Activated CD4-positive, CD25-positive, alpha-beta regulatory T cell treated with anti-CD3 and anti-CD28 coated beads, Interleukin-2, amount 50 U/mL, for 16 hours (primary cell): ENCODE measurements at regions not wholly inside any gene's neighbourhood (a gene's known extent, or its start where the extent isn't known, plus 50 kb on each side); places are given as distances from the start of the nearest gene placed in this dataset.

ENCODE experiments used
- DNase-seq: peaks from one replicate; pipeline ENCODE4 v3.0.0-alpha.2; 2020; ENCODE audit warnings: low read depth, low spot score

DNA sequence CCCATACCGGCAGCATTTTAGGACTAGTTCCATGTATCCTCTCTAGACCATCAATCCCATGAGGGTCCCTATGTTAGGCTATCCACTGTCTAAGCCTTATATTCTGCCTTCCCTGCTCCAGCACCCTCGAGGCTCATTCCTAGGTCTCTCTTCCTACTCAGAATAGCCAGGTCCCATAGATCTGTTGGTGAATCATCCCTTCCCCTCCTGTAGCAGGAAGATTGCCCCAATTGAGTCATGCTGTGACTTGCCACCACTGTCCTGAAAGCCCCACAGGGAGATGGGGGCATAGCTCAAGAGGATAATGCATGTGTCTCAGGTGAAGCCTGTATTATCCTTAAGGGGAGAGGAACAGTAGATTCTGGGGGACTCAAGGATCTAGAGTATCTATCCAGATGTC is 143.1 kb upstream of the MOCS1 start:
- DNase-seq = no peak

DNA sequence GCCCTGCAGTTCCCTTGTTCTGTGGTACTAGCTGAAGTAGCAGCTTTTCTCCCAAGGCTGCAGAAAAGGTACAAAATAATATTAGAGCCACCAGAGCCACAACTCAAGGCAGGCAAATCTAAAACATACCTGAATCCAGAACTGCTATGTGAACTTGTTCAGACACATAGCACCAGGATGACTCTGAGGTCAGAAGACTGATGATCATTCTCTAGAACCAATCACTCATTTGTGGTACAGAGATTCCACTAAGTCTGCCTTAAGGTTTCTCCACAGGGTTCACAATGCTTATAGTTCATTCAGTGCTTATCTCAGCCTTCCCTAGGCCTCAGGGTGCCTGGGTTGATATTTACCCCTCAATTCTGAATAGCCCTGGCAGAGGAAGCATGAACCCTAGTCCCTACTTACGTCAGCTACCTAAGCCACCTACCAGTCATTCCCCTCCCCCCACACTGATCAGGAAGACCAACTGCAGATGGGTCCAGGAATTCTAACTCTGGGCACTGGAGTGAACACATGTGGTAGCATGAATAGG is 140.9 kb upstream of the MOCS1 start:
- DNase-seq = no peak

DNA sequence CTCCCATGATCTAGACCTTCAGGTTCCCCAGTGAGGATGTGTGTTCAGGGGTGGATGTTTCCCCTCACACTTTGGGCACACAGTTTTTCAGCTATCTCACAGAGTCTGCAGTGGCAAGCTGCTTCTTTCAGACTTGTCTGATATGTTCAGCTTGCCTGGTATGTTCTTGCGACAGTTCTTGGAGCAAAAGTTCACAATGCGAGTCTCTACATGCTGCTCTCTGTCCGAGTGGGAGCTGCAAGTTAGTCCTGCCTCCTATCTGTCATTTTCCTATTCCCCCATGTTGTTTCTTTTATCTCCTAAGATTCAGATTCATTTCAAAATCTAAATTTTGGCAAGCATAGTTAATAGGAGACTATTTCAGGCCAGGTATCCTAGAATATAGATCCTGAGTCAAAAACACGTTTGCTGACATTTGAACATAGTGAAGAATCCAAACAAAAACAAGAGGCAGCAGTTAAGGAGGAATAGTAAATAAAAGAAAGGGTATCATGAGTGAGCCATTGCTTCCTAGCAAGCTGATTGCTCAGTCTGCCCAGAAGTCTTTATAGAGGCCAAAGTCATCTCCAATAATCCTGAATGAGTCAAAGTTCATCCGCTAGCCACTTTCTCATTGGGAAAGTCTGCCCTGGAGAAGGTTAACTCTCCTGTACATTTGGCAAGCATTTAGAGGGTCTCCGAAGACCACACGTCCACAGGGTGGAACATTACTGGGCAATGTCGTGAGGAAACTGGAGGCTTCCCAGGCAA is 140.2 kb upstream of the MOCS1 start:
- DNase-seq = no peak

DNA sequence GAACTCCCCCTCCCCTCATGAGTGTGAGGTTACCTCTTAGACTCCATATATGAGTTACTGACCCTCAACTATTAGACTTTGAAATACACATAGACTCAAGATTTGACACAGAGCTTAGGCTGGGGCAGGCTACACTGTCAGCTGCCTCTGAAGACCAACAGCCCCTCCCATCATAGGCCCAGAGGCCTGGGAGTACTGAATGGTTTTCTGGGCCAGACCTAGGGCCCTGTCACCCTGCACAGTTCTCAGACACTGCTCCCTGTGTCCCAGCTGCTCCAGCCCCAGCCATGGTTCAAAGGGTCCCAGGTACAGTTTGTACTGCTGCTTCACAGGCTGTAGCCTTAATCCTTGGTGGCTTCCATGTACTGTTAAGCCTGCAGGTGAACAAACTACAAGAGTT is 132.1 kb upstream of the MOCS1 start:
- no peak for DNase-seq

DNA sequence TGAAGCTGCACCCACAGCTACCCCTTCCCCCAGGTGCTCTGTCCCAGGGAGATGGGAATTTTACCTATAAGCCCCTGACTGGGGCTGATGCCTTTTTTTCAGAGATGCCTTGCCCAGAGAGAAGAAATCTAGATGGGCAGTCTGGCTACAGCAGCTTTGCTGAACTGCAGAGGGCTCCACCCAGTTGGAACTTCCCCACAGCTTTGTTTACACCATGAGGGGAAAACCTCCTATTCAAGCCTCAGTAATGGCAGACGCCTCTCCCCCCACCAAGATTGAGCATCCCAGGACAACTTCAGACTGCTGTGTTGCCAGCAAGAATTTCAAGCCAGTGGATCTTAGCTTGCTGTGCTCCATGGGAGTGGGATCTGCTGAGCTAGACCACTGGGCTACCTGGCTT is 122.6 kb upstream of the MOCS1 start:
- DNase-seq = no peak

DNA sequence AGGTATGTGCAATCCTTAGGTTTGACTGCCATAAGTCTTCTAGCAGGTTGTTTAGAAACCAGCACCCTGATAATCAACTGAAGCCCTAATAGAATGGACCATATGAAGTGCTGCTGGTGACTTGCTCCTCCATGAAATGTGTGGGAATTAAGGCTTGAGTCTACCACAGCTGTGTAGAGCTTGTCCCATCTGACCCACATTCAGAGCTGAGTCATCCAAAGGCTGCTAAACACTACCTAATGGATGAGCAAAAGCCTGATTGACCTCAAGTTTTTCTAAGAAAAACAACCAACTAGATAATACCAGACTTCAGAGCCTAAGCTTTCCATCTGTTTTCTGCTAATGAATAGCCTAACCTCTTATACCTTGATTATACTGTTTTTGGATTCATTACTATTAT is 120.3 kb upstream of the MOCS1 start:
- DNase-seq = no peak

DNA sequence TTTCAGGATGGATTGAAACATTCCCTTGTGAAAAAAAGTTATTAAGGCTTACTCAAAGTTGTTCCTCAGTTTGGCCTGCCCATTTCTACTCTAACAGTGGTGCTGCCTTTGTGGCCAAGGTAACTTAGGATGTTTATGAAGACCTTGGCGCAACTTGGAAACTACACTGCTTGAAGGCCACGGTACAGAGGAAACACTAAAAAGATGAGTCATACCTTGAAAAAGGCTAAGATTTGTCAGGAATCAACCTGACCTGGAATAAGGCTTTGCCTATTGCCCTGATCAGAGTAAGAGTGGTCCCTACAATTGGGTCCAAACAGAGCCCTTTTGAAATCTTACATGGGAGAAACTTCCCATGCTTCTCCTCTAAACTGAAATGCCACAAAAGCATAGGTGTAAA is 119.9 kb upstream of the MOCS1 start:
- no peak for DNase-seq

DNA sequence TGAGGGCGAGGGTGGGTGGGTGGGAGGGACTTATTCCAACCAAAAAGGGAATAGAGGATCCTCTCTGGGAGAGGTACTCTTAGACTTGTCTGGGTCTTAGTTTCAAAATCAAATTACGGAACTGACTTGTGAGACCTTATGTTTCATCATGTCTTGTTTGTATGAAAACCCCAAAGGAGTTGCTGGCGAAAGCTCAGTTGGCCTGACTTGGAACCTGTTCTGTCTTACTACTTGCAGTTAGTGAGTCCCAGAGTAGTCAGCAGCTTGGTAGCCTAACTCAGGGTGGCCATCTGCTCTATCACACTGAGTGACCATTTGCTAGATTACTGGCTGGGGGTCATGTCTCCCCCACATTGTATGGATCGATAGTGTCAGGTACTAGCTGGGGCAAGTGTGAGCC is 114.9 kb upstream of the MOCS1 start:
- no peak for DNase-seq

DNA sequence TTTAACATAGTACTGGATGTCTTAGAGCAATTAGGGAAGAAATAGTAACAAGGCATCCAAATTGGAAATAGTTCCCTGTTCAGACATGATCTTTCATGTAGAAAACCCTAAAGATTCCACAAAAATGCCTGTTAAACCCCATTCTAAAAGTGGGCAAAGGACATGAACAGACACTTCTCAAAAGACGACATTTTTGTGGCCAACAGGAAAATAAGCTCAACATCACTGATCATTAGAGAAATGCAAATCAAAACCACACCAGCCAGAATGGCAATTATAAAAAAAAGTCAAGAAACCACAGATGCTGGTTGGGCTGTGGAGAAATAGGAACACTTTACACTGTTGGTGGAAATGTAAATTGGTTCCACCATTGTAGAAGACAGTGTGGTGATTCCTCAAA is 109.9 kb upstream of the MOCS1 start:
- no peak for DNase-seq

DNA sequence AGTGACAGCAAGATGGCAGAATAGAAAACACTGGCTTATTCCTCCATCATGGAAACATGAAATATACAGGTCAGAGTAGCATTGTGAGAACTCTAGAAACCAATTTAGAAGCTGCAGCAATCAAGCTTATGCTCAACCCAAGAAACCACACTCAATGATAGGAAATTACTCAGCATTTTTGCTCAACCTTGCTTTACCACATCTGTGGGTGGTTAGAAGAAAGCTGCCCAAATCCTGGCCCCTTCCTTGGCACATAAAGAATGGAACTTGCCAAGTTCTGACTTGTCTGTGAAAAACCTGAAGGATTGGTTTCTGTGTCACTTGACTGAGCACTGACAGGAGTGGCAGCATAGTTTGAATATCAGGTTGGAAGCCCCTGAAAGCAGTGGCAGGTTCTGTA is 108.0 kb upstream of the MOCS1 start:
- no peak for DNase-seq

DNA sequence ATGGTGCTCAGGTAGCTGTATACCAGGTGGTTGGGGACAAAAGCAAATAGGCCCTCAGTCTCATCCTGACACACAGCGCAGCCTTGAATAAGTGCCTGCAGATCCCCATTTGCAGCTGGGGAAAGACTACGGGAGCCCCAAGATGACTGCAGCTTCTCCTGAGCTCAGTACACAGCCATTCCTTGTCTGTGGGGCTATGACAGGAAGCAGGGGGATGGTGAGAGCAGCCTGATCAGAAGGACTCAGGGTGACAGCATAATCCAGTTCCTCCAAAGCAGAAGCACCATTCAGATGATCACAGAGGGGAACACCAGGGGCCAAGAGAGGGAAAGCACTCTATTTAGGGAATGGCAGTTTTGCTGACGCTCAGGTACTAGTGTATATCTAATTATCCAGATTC is 104.8 kb upstream of the MOCS1 start:
- no peak for DNase-seq

DNA sequence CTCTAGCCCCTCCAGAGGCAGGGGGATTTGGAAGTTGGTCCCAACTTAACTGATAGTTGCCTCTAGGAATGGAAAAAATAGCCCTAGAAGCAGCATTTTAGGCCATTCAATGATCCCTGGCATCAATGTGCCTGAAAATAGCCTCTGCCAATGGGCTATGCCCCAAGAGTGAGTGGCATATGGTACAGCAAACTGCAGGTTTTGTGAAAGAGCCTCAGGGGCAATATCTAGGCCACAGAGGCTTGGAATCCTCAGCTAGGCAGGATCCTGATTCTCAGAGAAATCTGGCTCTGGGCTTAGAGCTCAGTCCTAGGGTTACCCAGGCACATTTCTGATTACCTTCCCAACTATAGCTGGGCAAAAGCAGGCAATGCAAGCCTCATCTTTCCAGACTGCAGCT is 104.4 kb upstream of the MOCS1 start:
- DNase-seq = no peak

DNA sequence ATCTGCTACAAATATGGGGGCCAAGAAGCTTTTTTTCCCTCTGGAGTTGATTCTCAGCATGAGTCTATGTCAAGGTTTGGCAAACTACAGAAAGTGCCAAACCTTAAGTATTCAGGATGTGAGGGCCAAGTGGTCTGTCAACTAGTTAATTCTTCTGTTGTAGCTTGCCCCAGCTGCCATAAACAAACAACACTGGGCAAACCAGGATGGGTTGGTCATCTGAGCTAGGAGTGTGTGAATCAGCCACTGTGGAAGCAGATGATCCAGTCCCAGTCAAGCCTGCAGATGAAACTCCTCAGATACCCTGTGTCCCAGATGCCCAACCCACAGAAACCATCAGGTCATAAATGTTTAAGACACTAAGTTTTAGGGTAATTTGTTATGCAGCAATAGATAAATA is 103.0 kb upstream of the MOCS1 start:
- DNase-seq = no peak

DNA sequence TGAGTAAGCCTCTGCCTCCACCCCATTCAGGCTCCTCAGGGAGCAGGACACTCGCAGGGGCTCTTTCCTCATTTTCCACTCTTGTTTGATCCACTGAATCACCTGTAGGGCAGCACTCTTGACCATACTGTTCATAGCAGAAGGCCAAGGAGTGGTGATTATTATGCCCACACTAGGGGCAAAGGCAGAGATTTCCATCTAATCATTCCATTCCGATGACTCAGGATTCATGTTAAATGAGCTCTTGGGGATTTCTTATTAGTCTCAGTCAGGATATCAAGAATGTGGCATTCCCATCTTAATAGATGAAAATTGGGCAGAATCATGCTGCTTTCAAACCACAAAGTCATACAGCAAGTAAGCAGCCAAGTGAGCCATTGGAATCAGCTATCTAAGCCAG is 101.9 kb upstream of the MOCS1 start:
- DNase-seq = no peak

DNA sequence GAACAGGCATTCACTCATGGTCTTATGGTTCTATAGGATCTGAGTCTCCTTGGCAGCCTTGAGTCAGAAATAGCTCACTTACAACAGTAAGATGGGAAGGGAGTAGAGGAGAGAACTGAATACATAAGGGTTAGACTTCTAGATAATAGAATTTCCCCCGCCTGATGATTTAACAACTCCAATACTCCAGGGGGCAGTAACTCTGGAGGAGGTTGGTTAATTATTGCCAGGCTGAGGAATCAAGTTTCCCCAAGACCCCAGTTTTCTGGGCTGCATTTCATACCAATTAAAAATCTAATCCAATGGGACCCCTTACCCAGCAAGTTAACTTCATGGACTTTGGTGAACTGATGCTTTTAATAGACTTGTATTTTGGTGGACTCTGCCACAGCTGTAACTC is 94.2 kb upstream of the MOCS1 start:
- DNase-seq = no peak

DNA sequence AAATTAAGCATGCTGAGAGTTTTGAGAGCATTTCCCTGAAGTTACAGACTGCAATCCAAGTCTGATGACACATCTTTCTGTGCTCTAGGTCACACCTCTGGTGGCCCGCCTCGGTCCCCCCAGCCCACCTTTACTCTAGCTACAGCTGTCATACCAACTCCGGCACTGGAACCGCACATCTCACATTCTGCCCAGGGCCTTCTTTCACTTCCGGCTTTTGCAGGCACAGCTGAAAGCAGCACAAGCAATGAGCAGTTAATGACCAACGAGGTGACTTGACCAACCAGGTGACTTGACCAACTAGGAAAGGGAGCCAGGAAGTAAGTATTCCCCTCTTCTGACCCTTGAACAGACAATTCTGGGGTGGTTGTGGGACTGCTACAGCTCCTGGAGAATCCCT is 88.6 kb upstream of the MOCS1 start:
- no peak for DNase-seq

DNA sequence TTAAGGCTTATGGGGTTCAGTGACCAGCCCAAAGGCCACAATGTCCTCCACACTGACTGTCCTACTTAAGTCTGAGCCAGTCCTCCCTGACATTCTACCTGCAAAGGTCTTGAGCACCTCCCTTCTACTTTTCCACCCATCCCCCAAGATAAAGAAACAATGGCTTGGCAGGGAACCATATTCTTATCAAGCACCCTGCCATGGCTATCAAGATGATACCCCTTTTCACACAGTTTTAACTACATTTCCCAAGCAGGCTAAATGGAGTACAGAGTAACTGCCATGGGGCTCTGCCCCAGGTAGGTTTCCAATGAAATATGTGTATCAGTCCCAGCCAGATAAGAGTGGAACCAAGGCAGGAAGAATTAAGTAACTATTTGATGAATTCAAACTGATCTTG is 85.9 kb upstream of the MOCS1 start:
- DNase-seq = no peak

DNA sequence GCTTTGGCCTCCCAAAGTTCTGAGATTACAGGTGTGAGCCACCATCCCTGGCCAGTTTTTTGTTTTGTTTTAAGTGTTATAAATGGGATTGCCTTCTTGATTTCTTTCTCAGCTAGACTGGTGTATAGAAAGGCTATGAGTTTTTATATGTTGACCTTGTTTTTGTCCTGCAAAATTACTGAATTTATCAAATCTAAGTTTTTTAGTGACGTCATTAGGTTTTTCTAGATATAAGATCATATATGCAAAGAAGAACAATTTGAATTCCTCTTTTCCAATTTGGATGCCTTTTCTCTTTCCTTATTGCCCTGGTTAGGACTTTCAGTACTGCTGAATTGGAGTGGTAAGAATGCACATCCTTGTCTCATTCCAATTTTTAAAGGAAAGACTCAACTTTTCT is 81.3 kb upstream of the MOCS1 start:
- DNase-seq = no peak

DNA sequence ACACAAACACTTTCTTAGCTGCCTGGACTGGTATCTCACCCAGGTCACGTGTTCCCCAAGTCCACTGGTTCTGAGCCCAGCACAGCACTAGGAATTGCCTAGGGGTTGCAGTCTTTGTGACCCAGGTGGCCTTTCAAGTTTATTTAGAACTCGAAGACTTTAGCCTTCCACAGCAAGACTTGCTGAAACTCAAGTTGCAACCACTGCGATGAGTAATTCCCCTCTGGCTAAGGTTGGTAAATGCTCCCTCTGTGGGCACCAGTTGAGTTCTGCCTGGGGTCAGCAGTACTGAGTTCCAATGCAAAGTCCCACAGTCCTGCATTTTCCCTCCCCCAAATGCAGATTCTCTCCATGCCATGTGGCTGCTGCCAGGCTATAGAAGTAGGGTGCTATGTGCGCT is 77.6 kb upstream of the MOCS1 start:
- DNase-seq = no peak

DNA sequence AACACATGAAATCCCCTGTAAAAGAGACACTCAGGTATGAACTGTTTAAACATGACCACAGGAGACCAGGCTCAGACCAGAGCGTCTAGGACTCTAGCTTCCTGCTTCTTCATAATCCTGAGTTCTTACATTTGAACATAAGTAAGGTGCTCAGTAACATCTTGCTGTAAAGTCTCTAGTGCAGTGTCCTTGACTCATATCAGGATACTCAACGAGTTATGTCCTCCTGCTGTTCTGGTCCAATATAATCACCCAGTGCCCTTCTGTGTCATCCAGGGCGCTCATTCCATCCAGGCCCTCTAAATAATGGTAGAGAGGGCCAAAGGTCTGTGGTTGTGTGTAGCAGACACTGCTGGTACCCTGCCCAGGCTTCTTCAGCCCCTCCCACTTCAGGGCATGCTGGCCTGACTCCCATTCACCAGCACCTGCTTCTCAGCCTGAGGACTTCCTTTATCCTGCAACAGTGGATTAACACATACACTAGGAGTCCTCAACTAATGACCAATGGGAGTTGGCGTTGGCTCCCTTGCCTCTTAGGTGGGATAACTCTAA is 66.8 kb upstream of the MOCS1 start:
- no peak for DNase-seq

DNA sequence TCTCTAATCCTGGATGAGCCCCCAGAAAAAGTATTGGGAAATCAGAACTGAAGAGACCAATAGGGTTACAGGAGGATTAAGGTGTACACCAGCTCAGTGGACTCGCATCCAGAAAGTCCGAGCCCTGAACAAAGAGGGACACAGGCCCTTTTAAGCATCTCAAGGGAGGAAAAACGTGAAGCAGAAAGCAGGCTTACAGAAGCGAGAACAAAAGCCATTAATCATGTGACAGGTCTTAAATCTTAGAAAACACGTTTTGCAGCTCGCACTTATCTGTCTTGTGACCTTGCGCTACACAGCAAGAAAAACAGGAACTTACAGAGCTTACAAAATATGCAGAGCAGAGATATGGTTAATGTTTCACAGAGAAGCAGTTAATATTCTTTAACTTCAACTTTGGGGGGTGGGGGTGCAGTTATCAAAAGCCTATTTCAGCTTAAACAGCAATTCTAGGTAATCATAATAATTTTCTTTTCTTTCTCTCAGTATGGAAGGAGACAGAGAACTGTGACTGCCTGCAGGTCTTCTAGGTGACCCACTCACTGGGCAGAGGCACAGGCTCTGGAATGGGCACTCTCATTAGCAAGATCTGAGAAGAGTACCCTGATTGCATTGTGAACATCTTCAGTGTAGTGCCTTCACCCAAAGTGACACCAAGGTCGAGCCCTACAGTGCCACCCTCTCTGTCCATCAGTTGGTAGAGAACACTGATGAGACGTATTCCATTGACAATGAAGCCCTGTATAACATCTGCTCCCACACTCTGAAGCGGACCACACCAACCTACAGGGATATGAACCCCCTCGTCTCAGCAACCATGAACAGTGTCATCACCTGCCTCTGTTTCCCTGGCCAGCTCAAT is 65.0 kb upstream of the MOCS1 start:
- DNase-seq = no peak

DNA sequence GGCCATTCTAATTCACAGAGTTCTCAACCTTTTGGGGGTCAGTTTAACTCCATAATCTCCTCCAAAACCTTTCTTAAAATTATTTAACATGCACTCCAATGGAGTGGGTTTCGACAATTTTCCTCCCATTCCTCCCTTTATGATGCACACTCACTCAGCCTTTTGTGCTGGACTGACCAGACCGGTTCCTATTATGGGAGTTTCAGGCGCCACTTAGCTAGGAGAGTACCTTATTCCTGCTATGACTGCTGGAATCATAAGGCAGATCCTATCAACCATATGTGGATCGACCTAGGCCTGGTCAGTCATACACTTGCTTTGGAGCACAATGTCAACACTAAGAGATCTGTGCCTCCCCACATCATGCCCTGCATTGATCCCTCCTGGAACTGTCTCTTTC is 63.9 kb upstream of the MOCS1 start:
- no peak for DNase-seq
